ENCODE measurements at regions not wholly inside any gene's neighbourhood (a gene's known extent, or its start where the extent isn't known, plus 50 kb on each side); places are given as distances from the start of the nearest gene placed in this dataset.

- DNase-seq (ENCODE audit: low read depth): no peak
- TF ChIP-seq, protein P1, sequence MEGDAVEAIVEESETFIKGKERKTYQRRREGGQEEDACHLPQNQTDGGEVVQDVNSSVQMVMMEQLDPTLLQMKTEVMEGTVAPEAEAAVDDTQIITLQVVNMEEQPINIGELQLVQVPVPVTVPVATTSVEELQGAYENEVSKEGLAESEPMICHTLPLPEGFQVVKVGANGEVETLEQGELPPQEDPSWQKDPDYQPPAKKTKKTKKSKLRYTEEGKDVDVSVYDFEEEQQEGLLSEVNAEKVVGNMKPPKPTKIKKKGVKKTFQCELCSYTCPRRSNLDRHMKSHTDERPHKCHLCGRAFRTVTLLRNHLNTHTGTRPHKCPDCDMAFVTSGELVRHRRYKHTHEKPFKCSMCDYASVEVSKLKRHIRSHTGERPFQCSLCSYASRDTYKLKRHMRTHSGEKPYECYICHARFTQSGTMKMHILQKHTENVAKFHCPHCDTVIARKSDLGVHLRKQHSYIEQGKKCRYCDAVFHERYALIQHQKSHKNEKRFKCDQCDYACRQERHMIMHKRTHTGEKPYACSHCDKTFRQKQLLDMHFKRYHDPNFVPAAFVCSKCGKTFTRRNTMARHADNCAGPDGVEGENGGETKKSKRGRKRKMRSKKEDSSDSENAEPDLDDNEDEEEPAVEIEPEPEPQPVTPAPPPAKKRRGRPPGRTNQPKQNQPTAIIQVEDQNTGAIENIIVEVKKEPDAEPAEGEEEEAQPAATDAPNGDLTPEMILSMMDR (IDR thresholded peaks at IDR 0.05; ENCODE audit: control insufficient read depth, extremely low read depth, insufficient read depth): no peak
- no peak overlapping the region for H3K4me3 ChIP-seq (ENCODE audit: low read depth, low read length)
Measured at GRCh38 chr11:42661942-42662341, 649.9 kb upstream of the API5 start.

GRCh38 chr11:42669248-42669976, 642.4 kb upstream of the API5 start:
- H3K4me3 ChIP-seq (ENCODE audit: low read depth, low read length): no peak overlapping the region
- no peak for DNase-seq (ENCODE audit: low read depth)
- TF ChIP-seq, protein P1 (IDR thresholded peaks at IDR 0.05; ENCODE audit: control insufficient read depth, extremely low read depth, insufficient read depth): no peak

DNA sequence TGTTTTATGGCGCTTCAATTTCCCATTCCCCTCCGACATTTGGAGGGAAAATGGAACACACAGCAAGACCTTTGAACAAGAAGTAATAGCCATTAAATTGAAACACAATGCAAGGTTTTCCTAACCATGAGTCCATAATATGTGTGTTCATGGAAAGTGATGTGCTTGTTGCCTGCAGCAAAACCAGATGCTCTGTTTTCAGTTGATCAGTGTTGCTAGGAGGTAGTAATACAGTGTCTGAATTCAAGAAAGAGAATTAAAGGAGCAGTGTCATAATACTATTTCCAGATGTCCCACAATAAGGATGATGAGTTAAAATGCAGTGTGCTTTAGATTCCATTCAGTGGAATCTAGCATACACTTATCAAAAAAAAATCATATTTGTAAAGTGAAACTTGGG, 637.4 kb upstream of the API5 start:
- DNase-seq (ENCODE audit: low read depth): no peak
- TF ChIP-seq, protein P1 (IDR thresholded peaks at IDR 0.05; ENCODE audit: control insufficient read depth, extremely low read depth, insufficient read depth): no peak
- no peak overlapping the region for H3K4me3 ChIP-seq (ENCODE audit: low read depth, low read length)

DNA sequence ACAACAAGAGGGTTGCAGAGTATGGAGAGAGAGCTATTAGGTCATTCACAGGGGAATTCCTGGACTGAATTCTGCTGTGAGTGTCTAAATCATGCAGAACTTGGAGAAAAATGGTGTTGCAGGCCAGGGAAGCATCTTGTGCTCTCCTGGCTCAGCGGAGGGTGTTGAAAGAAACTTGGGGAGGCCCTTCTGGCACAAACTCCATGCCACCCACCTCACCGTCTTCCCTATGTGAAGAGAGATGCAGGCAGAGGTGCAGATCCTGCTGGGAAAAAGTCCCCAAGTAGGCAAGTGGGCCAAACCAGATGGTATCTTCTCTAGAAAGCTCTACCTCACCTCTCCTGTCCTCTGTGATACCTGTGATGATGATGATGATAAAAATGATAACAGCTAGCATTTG, 604.3 kb upstream of the API5 start:
- TF ChIP-seq, protein P1 (IDR thresholded peaks at IDR 0.05; ENCODE audit: control insufficient read depth, extremely low read depth, insufficient read depth): no peak
- H3K4me3 ChIP-seq (ENCODE audit: low read depth, low read length): no peak overlapping the region
- no peak for DNase-seq (ENCODE audit: low read depth)

DNA sequence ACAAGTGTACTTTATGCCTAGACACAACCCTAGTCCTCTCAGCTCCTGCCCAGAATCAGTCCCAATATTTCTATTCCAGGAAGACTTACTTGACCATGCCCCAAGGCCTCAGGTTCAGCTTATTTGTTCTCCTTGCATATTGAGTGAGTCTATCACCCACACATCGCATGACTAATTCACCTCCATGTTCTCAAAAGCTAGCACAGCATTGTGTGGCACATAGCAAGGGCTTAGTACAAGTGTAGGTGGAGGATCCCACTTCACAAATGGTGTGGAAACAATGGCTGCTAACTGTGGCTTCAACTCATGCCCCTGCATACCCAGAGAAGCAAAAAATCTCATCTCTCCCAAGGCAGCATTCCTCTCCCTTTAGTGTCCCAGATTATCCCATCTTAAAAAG, 602.6 kb upstream of the API5 start:
- no peak overlapping the region for H3K4me3 ChIP-seq (ENCODE audit: low read depth, low read length)
- TF ChIP-seq, protein P1 (IDR thresholded peaks at IDR 0.05; ENCODE audit: control insufficient read depth, extremely low read depth, insufficient read depth): no peak
- no peak for DNase-seq (ENCODE audit: low read depth)

DNA sequence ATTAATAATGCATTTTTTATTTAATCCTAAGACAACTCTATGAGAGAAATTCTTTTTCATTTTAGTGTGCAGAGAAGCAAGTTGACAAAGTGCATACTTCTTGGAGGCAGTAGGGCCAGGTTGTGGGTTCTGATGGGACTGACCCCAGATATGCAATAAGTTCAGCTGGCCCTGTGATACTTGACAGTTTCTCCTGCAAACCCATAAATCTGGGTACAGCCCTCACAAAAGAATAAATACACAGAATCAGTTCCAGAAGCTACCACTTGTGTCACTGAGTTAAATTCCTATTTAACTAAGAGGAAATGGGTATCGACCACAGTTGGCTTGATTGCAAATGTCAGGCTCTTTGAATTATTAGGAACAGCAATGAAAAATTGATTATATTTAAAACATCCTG, 598.5 kb upstream of the API5 start:
- H3K4me3 ChIP-seq (ENCODE audit: low read depth, low read length): no peak overlapping the region
- TF ChIP-seq, protein P1 (IDR thresholded peaks at IDR 0.05; ENCODE audit: control insufficient read depth, extremely low read depth, insufficient read depth): no peak

DNA sequence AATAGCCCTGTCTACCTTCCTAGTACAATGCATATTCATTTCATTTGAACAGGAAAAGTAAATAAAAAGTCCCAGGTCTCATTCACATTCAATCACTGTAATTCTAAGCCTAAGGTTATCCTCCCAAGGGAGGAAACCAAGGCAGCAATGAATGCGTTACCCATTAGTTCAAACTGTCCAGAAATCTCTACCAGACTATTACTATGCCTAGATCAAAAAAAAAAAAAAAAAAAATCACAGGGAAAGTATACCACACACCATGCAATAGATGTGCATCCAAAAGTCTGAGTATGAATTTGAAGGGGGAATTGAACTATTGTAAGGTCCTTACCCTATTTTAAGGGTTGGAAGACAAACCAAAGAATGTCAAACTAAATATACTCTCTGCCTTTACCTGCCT, 598.0 kb upstream of the API5 start:
- TF ChIP-seq, protein P1 (IDR thresholded peaks at IDR 0.05; ENCODE audit: control insufficient read depth, extremely low read depth, insufficient read depth): no peak
- H3K4me3 ChIP-seq (ENCODE audit: low read depth, low read length): no peak overlapping the region
- DNase-seq (ENCODE audit: low read depth): no peak

More for the DNA sequence above, 598.5 kb upstream of the API5 start:
- DNase-seq (ENCODE audit: low read depth): no peak
